ENCODE measurements at regions not wholly inside any gene's neighbourhood (a gene's known extent, or its start where the extent isn't known, plus 50 kb on each side); places are given as distances from the start of the nearest gene placed in this dataset.

DNA sequence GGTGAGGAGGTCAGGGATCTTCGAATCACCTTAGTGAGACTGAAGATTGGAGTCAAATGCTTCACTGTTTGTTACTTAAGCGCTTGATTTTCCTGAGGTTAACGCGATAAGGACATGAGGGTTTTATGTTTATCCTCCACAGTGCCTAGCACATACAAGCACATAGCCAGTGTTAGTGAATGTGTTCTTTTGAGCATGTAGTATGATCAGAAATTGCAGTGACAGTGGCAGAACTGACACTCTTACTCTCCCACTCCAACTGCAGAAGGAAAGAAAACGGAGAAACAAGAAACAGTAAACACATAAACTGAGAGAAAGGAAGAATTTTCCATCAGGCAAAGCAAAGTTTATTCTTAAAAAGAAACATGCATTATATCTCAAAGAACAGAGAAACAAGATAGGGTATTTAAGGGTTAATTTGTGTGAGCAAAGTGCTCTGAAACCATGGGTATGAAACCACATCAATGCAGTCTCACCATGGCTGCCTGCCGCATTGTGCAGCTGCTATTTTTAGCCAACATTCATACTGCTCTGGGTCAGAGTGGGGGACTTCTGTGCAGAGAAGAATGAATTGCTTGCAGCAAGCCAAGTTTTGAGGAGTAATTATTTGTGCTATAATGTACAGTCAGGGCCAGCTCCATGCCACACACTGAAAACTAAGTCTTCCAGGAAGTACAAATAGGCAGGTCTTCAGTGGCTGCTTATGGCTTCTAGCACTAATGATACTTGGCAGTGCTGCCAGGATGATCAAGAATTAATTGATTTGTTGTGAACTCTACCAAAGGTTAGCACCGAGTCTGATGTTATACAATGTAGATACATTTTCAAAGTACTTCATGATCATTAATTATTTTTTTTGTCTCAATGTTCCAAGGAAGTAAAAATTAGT lies 152.0 kb downstream of the MACC1 start:
- TF ChIP-seq POLR2A (IDR thresholded peaks at IDR 0.05), result no peak
- TF ChIP-seq EP300 (IDR thresholded peaks at IDR 0.05; ENCODE audit: low read depth), result no peak
